SK-N-MC (cell line): ENCODE measurements at regions not wholly inside any gene's neighbourhood (a gene's known extent, or its start where the extent isn't known, plus 50 kb on each side); places are given as distances from the start of the nearest gene placed in this dataset.

Source experiments
- EZH2 ChIP-seq: fragments of 200-600 bp; sonication (generic); IDR thresholded peaks from one replicate; pipeline ENCODE4 v1.6.1; 2017; ENCODE audit warnings: antibody characterized with exemption
- FOXP2 ChIP-seq: optimal IDR thresholded peaks from 2 replicates; pipeline ENCODE3; 2011; ENCODE audit warnings: mild to moderate bottlenecking, moderate library complexity; ENCODE audit not compliant: insufficient read depth; ENCODE audit errors: extremely low read length, control extremely low read depth
- POLR2AphosphoS5 ChIP-seq: IDR thresholded peaks from 2 replicates; pipeline ENCODE4 v1.6.1; 2012; ENCODE audit warnings: mild to moderate bottlenecking, low read depth, low read length, borderline replicate concordance

DNA sequence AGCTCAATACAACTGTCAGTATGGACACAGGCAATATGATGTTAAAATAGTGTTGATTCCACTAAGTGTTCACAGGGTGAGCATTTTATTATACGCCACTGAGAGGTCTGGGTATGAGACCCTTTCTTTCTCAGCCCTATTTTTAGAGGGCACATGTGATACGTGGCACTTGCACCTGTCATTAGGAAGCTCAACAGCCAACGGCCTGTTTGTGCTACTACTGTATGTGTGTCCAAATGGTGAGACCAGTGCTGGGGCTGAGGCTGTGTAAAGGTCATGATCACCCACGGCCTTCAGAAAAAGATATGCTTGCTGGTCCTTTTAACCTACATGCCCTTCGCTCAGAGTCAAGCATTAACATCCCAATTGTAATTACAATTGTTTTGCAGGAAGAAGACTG, 176.2 kb downstream of the DUSP10 start:
- TF ChIP-seq POLR2AphosphoS5 (no peak), EZH2 (no peak), FOXP2 (no peak)
